Spinal cord (tissue), 9 donors: ENCODE measurements at regions not wholly inside any gene's neighbourhood (a gene's known extent, or its start where the extent isn't known, plus 50 kb on each side); places are given as distances from the start of the nearest gene placed in this dataset.
"Not testable (repeated sequence)": the region's sequence is repeated elsewhere in the genome, so short reads cannot be mapped to it uniquely, and the experiment has no call there.

Source experiments
- DNase-seq, 6 donors: peaks; one replicate each; pipeline versions ENCODE4 v3.0.0 to v3.0.0-alpha.2; 2013 to 2015; ENCODE audit warnings: low spot score in 6 of 6, low read depth in 4 of 6
- H3K27ac ChIP-seq: one replicate; pipeline ENCODE4 v1.5.1; 2013; ENCODE audit warnings: low read depth, low read length, control low read depth
- H3K27me3 ChIP-seq: one replicate; pipeline ENCODE4 v1.6.1; 2013; ENCODE audit warnings: low read length; ENCODE audit not compliant: control insufficient read depth, insufficient read depth
- H3K36me3 ChIP-seq: one replicate; pipeline ENCODE4 v1.6.1; 2013; ENCODE audit warnings: low read length; ENCODE audit not compliant: control insufficient read depth, insufficient read depth
- H3K4me1 ChIP-seq: one replicate; pipeline ENCODE4 v1.6.1; 2013; ENCODE audit warnings: low read length; ENCODE audit not compliant: control insufficient read depth, insufficient read depth
- H3K4me3 ChIP-seq: one replicate; pipeline ENCODE4 v1.5.1; 2013; ENCODE audit warnings: low read depth, low read length, control low read depth
- H3K9me3 ChIP-seq: one replicate; pipeline ENCODE4 v1.6.1; 2013; ENCODE audit warnings: low read length; ENCODE audit not compliant: control insufficient read depth, insufficient read depth
- WGBS: methylation state at CpG from one replicate; pipeline ENCODE4 v1.1.5; 2013; ENCODE audit warnings: missing lambda C conversion rate; ENCODE audit not compliant: insufficient coverage; 5-methylcytosine and 5-hydroxymethylcytosine counted together
- donor health status: healthy.

DNA sequence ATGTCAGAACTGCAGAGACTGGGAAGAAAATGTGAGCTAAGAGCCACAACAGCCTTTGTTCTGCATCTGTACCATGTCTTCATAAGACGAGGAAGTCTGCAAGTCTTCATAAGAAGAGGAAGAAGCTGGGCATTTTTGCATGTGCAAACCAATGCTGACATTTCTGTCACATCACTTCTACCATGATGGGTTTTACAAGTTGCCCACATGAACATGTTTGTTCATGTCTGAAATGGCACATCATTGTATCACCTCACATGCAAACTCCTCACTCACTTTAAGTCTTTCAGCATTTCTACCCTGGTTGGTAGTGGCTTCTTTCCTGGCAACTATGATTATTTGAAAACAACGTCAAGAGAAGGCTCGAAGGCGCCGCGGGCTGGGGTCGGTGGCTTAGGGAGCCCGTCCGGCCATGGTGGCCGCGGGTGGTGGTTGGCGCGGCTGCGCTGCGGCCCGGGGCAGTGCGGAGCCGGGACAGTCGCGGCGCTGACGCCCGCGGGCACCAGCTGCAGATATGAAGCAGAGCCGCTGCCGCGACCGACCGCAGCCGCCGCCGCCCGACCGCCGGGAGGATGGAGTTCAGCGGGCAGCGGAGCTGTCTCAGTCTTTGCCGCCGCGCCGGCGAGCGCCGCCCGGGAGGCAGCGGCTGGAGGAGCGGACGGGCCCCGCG lies 433.1 kb upstream of the WWC1 start:
- H3K9me3 ChIP-seq, H3K27me3 ChIP-seq, H3K36me3 ChIP-seq, H3K27ac ChIP-seq, H3K4me1 ChIP-seq, H3K4me3 ChIP-seq, DNase-seq: not testable (repeated sequence)
- WGBS, result 95% methylated on average over 10 of the region's 50 CpGs

DNA sequence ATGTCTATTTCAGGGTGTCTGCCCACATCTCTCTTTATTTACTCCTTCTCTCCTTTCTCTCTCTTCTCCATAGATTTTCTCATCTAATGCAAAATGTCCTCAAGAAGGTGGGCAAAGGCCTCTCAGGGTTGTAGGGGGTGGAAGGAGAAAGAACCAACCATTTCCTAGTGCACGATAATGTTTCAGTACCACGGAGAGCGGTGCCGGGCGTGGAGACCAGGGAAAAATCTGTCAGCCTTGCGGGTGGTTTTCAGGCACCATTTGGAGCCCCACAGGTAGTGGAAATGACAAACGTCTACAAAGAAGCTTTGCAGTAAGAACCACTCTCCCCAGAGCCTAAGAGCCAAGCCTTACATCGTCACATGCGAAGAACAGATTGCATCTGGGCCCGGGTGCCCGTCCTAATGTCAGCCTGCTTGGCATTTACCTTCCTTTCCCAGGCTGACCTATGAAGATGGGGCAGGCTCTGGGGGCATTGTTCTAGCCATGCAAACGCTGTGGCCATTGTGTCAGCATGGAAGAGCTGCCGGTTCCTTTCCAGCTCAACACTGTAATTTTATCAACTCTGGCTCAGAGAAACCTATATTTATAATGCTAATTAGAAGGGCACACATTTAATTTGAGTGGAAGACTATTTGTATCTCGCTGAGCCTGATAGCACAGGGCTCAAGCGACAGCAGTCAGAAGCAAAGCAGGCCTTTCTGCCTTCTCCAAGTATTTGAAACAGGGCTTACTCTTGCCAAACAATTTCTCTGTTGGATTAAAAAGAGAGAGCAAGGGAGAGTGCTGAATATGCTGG lies 430.1 kb upstream of the WWC1 start:
- Histone ChIP-seq H3K27ac (no peak overlapping the region), H3K36me3 (peaks cover 2% of the 10 kb centered on the region), H3K9me3 (no peaks in the 10 kb centered on the region), H3K27me3 (no peaks in the 10 kb centered on the region), H3K4me1 (peaks cover 7% of the 10 kb centered on the region), H3K4me3 (no peak overlapping the region)
- peak in 2 of 6 donors; percentile 36 to 61 for DNase-seq
- WGBS, result 43% methylated on average over 12 of the region's 15 CpGs

GRCh38 chr5:167861928-167862426 lies 429.5 kb upstream of the WWC1 start:
- peaks cover 2% of the 10 kb centered on the region for H3K36me3 ChIP-seq
- 100% methylated on average over 1 of the region's 2 CpGs for WGBS

GRCh38 chr5:167863883-167864282 lies 427.6 kb upstream of the WWC1 start:
- H3K9me3 ChIP-seq, result no peaks in the 10 kb centered on the region

More at GRCh38 chr5:167861928-167862426, 429.5 kb upstream of the WWC1 start:
- H3K27me3 ChIP-seq, result no peaks in the 10 kb centered on the region
- DNase-seq, result no peak
- H3K27ac ChIP-seq, result no peak overlapping the region
- H3K4me3 ChIP-seq, result no peak overlapping the region
- H3K9me3 ChIP-seq, result no peaks in the 10 kb centered on the region
- H3K4me1 ChIP-seq, result peaks cover 7% of the 10 kb centered on the region

DNA sequence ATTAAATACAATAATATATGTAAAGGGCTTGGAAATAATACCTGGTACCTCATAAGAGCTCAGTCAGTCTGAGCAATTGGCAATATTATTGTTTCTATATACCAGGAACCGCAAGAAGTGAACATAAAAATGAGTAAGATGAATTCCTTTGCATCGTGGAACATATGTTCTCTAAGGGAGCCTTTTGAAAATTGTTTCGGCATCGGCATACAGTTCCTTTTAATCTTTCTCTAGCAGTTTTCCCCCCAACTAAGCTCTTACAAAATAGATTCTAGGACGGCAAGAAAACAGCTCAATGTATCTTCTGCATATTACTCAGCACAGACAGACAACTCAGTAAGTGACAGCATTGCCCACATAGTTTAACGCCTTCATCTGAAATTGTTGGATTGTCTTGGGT lies 426.6 kb upstream of the WWC1 start:
- WGBS, result 100% methylated on average over 3 of the region's 6 CpGs
- no peaks in the 10 kb centered on the region for H3K27me3 ChIP-seq

More at GRCh38 chr5:167863883-167864282, 427.6 kb upstream of the WWC1 start:
- H3K27me3 ChIP-seq, result no peaks in the 10 kb centered on the region
- peaks cover 7% of the 10 kb centered on the region for H3K4me1 ChIP-seq
- peaks cover 2% of the 10 kb centered on the region for H3K36me3 ChIP-seq
- no peak for DNase-seq
- H3K4me3 ChIP-seq, result no peak overlapping the region
- WGBS, result no CpG with 5 or more reads among the region's 2 CpGs
- H3K27ac ChIP-seq, result no peak overlapping the region

GRCh38 chr5:167866797-167867196 lies 424.6 kb upstream of the WWC1 start:
- Histone ChIP-seq H3K27me3 (no peaks in the 10 kb centered on the region), H3K36me3 (peaks cover 2% of the 10 kb centered on the region), H3K4me3 (no peak overlapping the region), H3K27ac (no peak overlapping the region), H3K4me1 (no peaks in the 10 kb centered on the region), H3K9me3 (no peaks in the 10 kb centered on the region)
- 100% methylated on average over 1 of the region's 3 CpGs for WGBS
- no peak for DNase-seq

More for the DNA sequence above, 426.6 kb upstream of the WWC1 start:
- peak in 1 of 6 donors; percentile 46 for DNase-seq
- Histone ChIP-seq H3K27ac (no peak overlapping the region), H3K4me1 (peaks cover 7% of the 10 kb centered on the region), H3K36me3 (peaks cover 2% of the 10 kb centered on the region), H3K4me3 (no peak overlapping the region), H3K9me3 (no peaks in the 10 kb centered on the region)

DNA sequence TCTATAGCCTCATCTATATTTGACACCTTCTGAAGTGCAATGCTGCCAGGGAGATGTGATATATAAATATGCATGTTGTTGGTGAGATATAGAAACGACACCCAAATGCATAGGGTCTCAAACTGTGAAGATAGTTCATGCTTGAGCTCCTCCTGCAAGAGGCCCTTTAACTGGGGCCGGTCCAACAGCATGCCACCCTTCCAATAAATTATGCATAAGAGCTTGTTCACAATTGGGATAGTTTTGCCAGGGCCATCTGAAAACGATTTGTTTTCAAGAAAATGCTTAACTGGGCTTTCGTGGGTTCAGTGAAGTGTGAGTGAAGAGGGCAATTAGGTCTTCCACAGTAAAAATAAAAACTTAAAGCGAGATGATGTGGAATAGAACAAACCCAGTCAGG lies 424.2 kb upstream of the WWC1 start:
- no peak overlapping the region for H3K4me3 ChIP-seq
- H3K9me3 ChIP-seq, result no peaks in the 10 kb centered on the region
- H3K27ac ChIP-seq, result no peak overlapping the region
- peaks cover 2% of the 10 kb centered on the region for H3K36me3 ChIP-seq
- WGBS, result 37% methylated on average over 2 of the region's 5 CpGs
- H3K27me3 ChIP-seq, result no peaks in the 10 kb centered on the region
- DNase-seq, result peak in 2 of 6 donors; percentile 38 to 59
- no peaks in the 10 kb centered on the region for H3K4me1 ChIP-seq

- Histone ChIP-seq H3K4me1 (no peaks in the 10 kb centered on the region), H3K9me3 (no peaks in the 10 kb centered on the region), H3K4me3 (no peak overlapping the region), H3K27me3 (no peaks in the 10 kb centered on the region), H3K36me3 (peaks cover 2% of the 10 kb centered on the region), H3K27ac (no peak overlapping the region)
- WGBS, result 100% methylated on average over 2 of the region's 3 CpGs
- DNase-seq, result no peak
Observed at GRCh38 chr5:167869125-167869524, 422.3 kb upstream of the WWC1 start.

DNA sequence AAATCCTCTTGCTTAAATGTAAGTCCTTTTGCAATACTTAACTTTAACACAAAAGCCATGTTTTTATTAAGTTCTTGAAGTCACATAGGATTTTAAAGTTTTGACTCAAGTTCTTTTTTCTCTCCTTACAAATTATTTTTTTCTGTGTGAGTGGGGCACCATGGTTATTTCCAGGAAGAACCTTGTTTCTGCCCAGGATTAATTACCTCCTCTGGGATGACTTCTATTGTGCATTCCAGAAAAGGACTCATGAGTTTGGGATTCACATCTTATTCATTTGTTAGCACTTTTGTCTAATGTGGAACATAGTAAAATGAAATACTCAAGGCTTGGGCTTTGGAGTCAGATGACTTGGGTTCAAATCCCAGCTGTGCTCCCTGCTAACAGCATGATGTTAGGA lies 421.4 kb upstream of the WWC1 start:
- no peak overlapping the region for H3K4me3 ChIP-seq
- no peak for DNase-seq
- H3K9me3 ChIP-seq, result no peaks in the 10 kb centered on the region
- H3K4me1 ChIP-seq, result no peaks in the 10 kb centered on the region
- no peak overlapping the region for H3K27ac ChIP-seq
- peaks cover 2% of the 10 kb centered on the region for H3K36me3 ChIP-seq
- no peaks in the 10 kb centered on the region for H3K27me3 ChIP-seq

DNA sequence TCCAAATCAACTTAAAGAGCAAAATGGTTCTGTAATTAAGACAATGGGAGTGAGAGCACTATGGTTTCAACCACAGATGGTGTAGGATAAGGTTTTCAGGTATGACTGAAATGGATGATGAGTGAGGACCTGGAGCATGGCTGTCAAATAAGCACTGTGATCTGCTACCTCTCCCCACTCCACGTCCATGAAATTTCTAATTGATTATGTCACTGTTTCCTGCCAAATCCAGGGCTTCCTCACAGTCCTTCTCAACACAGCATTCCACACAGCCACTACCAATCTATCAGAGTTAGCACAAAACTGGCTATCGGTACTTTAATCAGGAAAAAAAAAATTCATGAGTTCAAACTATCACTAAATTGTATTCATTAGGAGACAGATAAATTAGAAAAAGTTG lies 420.4 kb upstream of the WWC1 start:
- no peak for DNase-seq
- 50% methylated on average over 1 of the region's 2 CpGs for WGBS
- no peaks in the 10 kb centered on the region for H3K9me3 ChIP-seq

More for the DNA sequence above, 420.4 kb upstream of the WWC1 start:
- Histone ChIP-seq H3K27ac (no peak overlapping the region), H3K4me3 (no peak overlapping the region), H3K4me1 (no peaks in the 10 kb centered on the region), H3K27me3 (no peaks in the 10 kb centered on the region), H3K36me3 (no peaks in the 10 kb centered on the region)
